ENCODE measurements at regions not wholly inside any gene's neighbourhood (a gene's known extent, or its start where the extent isn't known, plus 50 kb on each side); places are given as distances from the start of the nearest gene placed in this dataset.

GRCh38 chr12:24554612-24555295 lies 394.1 kb downstream of the BCAT1 start:
- DNase-seq = no peak

- DNase-seq = no peak
Measured at GRCh38 chr12:24553259-24553658, 395.6 kb downstream of the BCAT1 start.

GRCh38 chr12:24551163-24551786 lies 397.6 kb downstream of the BCAT1 start:
- DNase-seq = no peak

- DNase-seq = no peak
Measured at GRCh38 chr12:24550609-24551008, 398.3 kb downstream of the BCAT1 start.

GRCh38 chr12:24546661-24547060 lies 402.2 kb downstream of the BCAT1 start:
- no peak for DNase-seq

- no peak for DNase-seq
Measured at GRCh38 chr12:24546084-24546483, 402.8 kb downstream of the BCAT1 start.

GRCh38 chr12:24544368-24544767 lies 404.5 kb downstream of the BCAT1 start:
- DNase-seq = no peak

GRCh38 chr12:24541193-24541871 lies 407.6 kb downstream of the BCAT1 start:
- DNase-seq = no peak

- no peak for DNase-seq
Measured at GRCh38 chr12:24539646-24540045, 409.3 kb downstream of the BCAT1 start.

- no peak for DNase-seq
Measured at GRCh38 chr12:24537083-24537860, 411.6 kb downstream of the BCAT1 start.

- DNase-seq = no peak
Measured at GRCh38 chr12:24535334-24536069, 413.4 kb downstream of the BCAT1 start.

GRCh38 chr12:24534622-24535021 lies 414.3 kb downstream of the BCAT1 start:
- no peak for DNase-seq

GRCh38 chr12:24533716-24534352 lies 415.1 kb downstream of the BCAT1 start:
- DNase-seq = no peak

- no peak for DNase-seq
Measured at GRCh38 chr12:24530689-24531088, 418.2 kb downstream of the BCAT1 start.

GRCh38 chr12:24527102-24527501 lies 421.8 kb downstream of the BCAT1 start:
- no peak for DNase-seq

- DNase-seq = no peak
Measured at GRCh38 chr12:24522736-24523135, 426.2 kb downstream of the BCAT1 start.

- DNase-seq = no peak
Measured at GRCh38 chr12:24519759-24520158, 429.1 kb downstream of the BCAT1 start.

- DNase-seq = no peak
Measured at GRCh38 chr12:24517000-24517399, 431.9 kb downstream of the BCAT1 start.

- no peak for DNase-seq
Measured at GRCh38 chr12:24510581-24511125, 438.2 kb downstream of the BCAT1 start.

- DNase-seq = no peak
Measured at GRCh38 chr12:24507827-24508226, 441.1 kb downstream of the BCAT1 start.

GRCh38 chr12:24505366-24506015 lies 443.4 kb downstream of the BCAT1 start:
- no peak for DNase-seq

Measured in GOT3 (cell line).